GM19023 (cell line): ENCODE measurements at regions not wholly inside any gene's neighbourhood (a gene's known extent, or its start where the extent isn't known, plus 50 kb on each side); places are given as distances from the start of the nearest gene placed in this dataset.
"Not testable (repeated sequence)": the region's sequence is repeated elsewhere in the genome, so short reads cannot be mapped to it uniquely, and the experiment has no call there.

Source experiments
- ATAC-seq: cut with Tn5 transposase; IDR thresholded peaks from one replicate; pipeline ENCODE4 v1.9.1; 2021; ENCODE audit warnings: mild to moderate bottlenecking, moderate library complexity; ENCODE audit not compliant: unreplicated experiment

- ATAC-seq = no peak
Observed at GRCh38 chr6:146931214-146931613, 273.0 kb upstream of the STXBP5 start.

GRCh38 chr6:146937316-146937715 lies 266.9 kb upstream of the STXBP5 start:
- no peak for ATAC-seq

GRCh38 chr6:146938266-146938665 lies 266.0 kb upstream of the STXBP5 start:
- no peak for ATAC-seq

- ATAC-seq = not testable (repeated sequence)
Observed at GRCh38 chr6:146939456-146939855, 264.8 kb upstream of the STXBP5 start.

GRCh38 chr6:146943664-146944063 lies 260.6 kb upstream of the STXBP5 start:
- ATAC-seq = no peak

- ATAC-seq = no peak
Observed at GRCh38 chr6:146944077-146944476, 260.1 kb upstream of the STXBP5 start.

GRCh38 chr6:146944809-146945208 lies 259.4 kb upstream of the STXBP5 start:
- no peak for ATAC-seq

GRCh38 chr6:146946559-146946958 lies 257.7 kb upstream of the STXBP5 start:
- no peak for ATAC-seq

- ATAC-seq = no peak
Observed at GRCh38 chr6:146948790-146949342, 255.4 kb upstream of the STXBP5 start.

- no peak for ATAC-seq
Observed at GRCh38 chr6:146949425-146949824, 254.8 kb upstream of the STXBP5 start.

- peak; percentile 67 for ATAC-seq
Observed at GRCh38 chr6:146950351-146950835, 253.8 kb upstream of the STXBP5 start.

GRCh38 chr6:146955570-146955969 lies 248.6 kb upstream of the STXBP5 start:
- no peak for ATAC-seq

GRCh38 chr6:146957181-146958093 lies 246.8 kb upstream of the STXBP5 start:
- ATAC-seq = no peak

GRCh38 chr6:146961831-146962230 lies 242.4 kb upstream of the STXBP5 start:
- no peak for ATAC-seq

GRCh38 chr6:146962329-146962728 lies 241.9 kb upstream of the STXBP5 start:
- no peak for ATAC-seq

- ATAC-seq = no peak
Observed at GRCh38 chr6:146965110-146965689, 239.0 kb upstream of the STXBP5 start.

GRCh38 chr6:146968041-146968760 lies 236.0 kb upstream of the STXBP5 start:
- ATAC-seq = no peak

GRCh38 chr6:146972546-146972945 lies 231.7 kb upstream of the STXBP5 start:
- no peak for ATAC-seq

- no peak for ATAC-seq
Observed at GRCh38 chr6:146974351-146974750, 229.9 kb upstream of the STXBP5 start.

- ATAC-seq = no peak
Observed at GRCh38 chr6:146975093-146975492, 229.1 kb upstream of the STXBP5 start.

GRCh38 chr6:146980900-146981329 lies 223.3 kb upstream of the STXBP5 start:
- ATAC-seq = no peak
